HCT116 (cell line): ENCODE measurements at regions not wholly inside any gene's neighbourhood (a gene's known extent, or its start where the extent isn't known, plus 50 kb on each side); places are given as distances from the start of the nearest gene placed in this dataset.

Experiments used
- ATAC-seq: fragments of 200-7000 bp; cut with Tn5 transposase; 2 replicates; pipeline ENCODE4 v1.9.1; 2020; ENCODE audit warnings: mild to moderate bottlenecking, moderate library complexity
- BruUV-seq: library from RNA; stranded (reverse); fragments of 400-500 nt; replicated peaks from 2 replicates; lab custom pipeline; 2021; lab: Mats Ljungman, UMichigan
- CTCF ChIA-PET: fragments of 300-600 bp; sonication (Branson Sonifier 250); formaldehyde crosslinking; loops from one replicate; lab custom pipeline; 2021; ENCODE audit warnings: antibody characterized with exemption; lab: Charles Lee
- POLR2A ChIA-PET: fragments of 300-600, 350-600 bp; sonication (Branson Sonifier 250); formaldehyde crosslinking; loops from one replicate; lab custom pipeline; 2021; ENCODE audit warnings: antibody characterized with exemption; lab: Charles Lee
- RAD21 ChIA-PET, 2 experiments: fragments of 300-600 bp; sonication (Branson Sonifier 250); formaldehyde crosslinking; loops; one replicate each; lab custom pipeline; 2023; ENCODE audit warnings: low total read pairs in 2 of 2; ENCODE audit not compliant: uncharacterized antibody in 2 of 2, unreplicated experiment in 2 of 2, low non-redundant PET in 1 of 2; lab: Charles Lee
- DNase-seq: peaks from one replicate; pipeline ENCODE4 v3.0.0-alpha.2; 2010; ENCODE audit warnings: low read depth, low spot score
- H2AFZ ChIP-seq: fragments of 200-600 bp; shearing (Covaris generic), sonication (generic); 2 replicates; pipeline ENCODE4 v1.6.1; 2017; ENCODE audit warnings: low read depth, mixed run types, mixed read lengths, antibody characterized with exemption, low read length; ENCODE audit not compliant: poor library complexity, severe bottlenecking
- H3K27ac ChIP-seq: 2 replicates; pipeline ENCODE4 v1.5.1; 2012; ENCODE audit warnings: low read depth, low read length
- H3K27me3 ChIP-seq: fragments of 200-600 bp; sonication (generic); 2 replicates; pipeline ENCODE4 v1.6.1; 2016; ENCODE audit warnings: mixed run types, low read length, mixed read lengths; ENCODE audit not compliant: insufficient read depth
- H3K36me3 ChIP-seq, 2 experiments: fragments of 200-500 bp in 1 of 2; fragments of 200-600 bp in 1 of 2; sonication (Bioruptor generic) in 1 of 2; sonication (generic) in 1 of 2; 2 replicates each; pipeline versions ENCODE4 v1.5.1 to v1.6.1; 2014 to 2016; ENCODE audit warnings: low read length in 2 of 2, inconsistent platforms in 1 of 2, mixed read lengths in 1 of 2, mixed run types in 1 of 2; ENCODE audit not compliant: insufficient read depth in 2 of 2, control insufficient read depth in 1 of 2
- H3K4me1 ChIP-seq, 2 experiments: fragments of 200-600 bp in 1 of 2; sonication (generic) in 1 of 2; 2 replicates each; pipeline versions ENCODE4 v1.5.1 to v1.6.1; 2012 to 2017; ENCODE audit warnings: low read length in 2 of 2, inconsistent platforms in 1 of 2, mild to moderate bottlenecking in 1 of 2, mixed read lengths in 1 of 2, mixed run types in 1 of 2, moderate library complexity in 1 of 2; ENCODE audit not compliant: insufficient read depth in 2 of 2, control insufficient read depth in 1 of 2
- H3K4me2 ChIP-seq: fragments of 200-600 bp; sonication (generic); 2 replicates; pipeline ENCODE4 v1.6.1; 2017; ENCODE audit warnings: mixed run types, low read length, mixed read lengths
- H3K4me3 ChIP-seq, 2 experiments: fragments of 200-600 bp in 1 of 2; sonication (generic) in 1 of 2; replicated peaks in 1 of 2; 2 replicates each; pipeline ENCODE4 v1.5.1; 2011 to 2016; ENCODE audit warnings: low read length in 2 of 2, control low read depth in 1 of 2, low read depth in 1 of 2, mild to moderate bottlenecking in 1 of 2, mixed read lengths in 1 of 2, mixed run types in 1 of 2
- H3K79me2 ChIP-seq: fragments of 200-600 bp; sonication (generic); 2 replicates; pipeline ENCODE4 v1.6.1; 2017; ENCODE audit warnings: mild to moderate bottlenecking, mixed run types, low read length, moderate library complexity, mixed read lengths; ENCODE audit not compliant: insufficient read depth
- H3K9ac ChIP-seq: fragments of 200-600 bp; sonication (generic); 2 replicates; pipeline ENCODE4 v1.6.1; 2016; ENCODE audit warnings: low read length, mixed read lengths
- H3K9me2 ChIP-seq: fragments of 200-600 bp; sonication (generic), shearing (Covaris generic); 2 replicates; pipeline ENCODE4 v1.6.1; 2017; ENCODE audit warnings: mixed run types, mild to moderate bottlenecking, moderate library complexity; ENCODE audit not compliant: insufficient read depth
- H3K9me3 ChIP-seq, 2 experiments: fragments of 200-500 bp in 1 of 2; fragments of 200-600 bp in 1 of 2; sonication (Bioruptor generic) in 1 of 2; sonication (generic) in 1 of 2; 2 replicates each; pipeline ENCODE4 v1.6.1; 2014 to 2017; ENCODE audit warnings: low read length in 2 of 2, mixed read lengths in 2 of 2, inconsistent platforms in 1 of 2, low read depth in 1 of 2, mild to moderate bottlenecking in 1 of 2, mixed run types in 1 of 2, moderate library complexity in 1 of 2; ENCODE audit not compliant: control insufficient read depth in 1 of 2, insufficient read depth in 1 of 2
- H4K20me1 ChIP-seq: fragments of 200-600 bp; sonication (generic), shearing (Covaris generic); 2 replicates; pipeline ENCODE4 v1.6.1; 2017; ENCODE audit warnings: mixed run types, mild to moderate bottlenecking, moderate library complexity; ENCODE audit not compliant: insufficient read depth
- CBX3 ChIP-seq: IDR thresholded peaks from 2 replicates; pipeline ENCODE4 v1.6.1; 2012; ENCODE audit warnings: low read depth
- CEBPB ChIP-seq: IDR thresholded peaks from 2 replicates; pipeline ENCODE4 v1.6.1; 2012; ENCODE audit warnings: low read depth
- CTCF ChIP-seq, 3 experiments: fragments of 200-600 bp in 1 of 3; sonication (generic) in 1 of 3; IDR thresholded peaks in 2 of 3; conservative IDR thresholded peaks in 1 of 3; 2 replicates each; pipeline ENCODE4 v1.5.1; 2012 to 2017; ENCODE audit warnings: low read depth in 2 of 3, low read length in 2 of 3, antibody characterized with exemption in 1 of 3, borderline replicate concordance in 1 of 3, control low read depth in 1 of 3, mild to moderate bottlenecking in 1 of 3, mixed read lengths in 1 of 3, mixed run types in 1 of 3, moderate library complexity in 1 of 3; ENCODE audit not compliant: insufficient read depth in 1 of 3
- FOSL1 ChIP-seq: IDR thresholded peaks from 2 replicates; pipeline ENCODE4 v1.6.1; 2012; ENCODE audit warnings: low read depth
- JUND ChIP-seq: IDR thresholded peaks from 2 replicates; pipeline ENCODE4 v1.6.1; 2012
- POLR2AphosphoS5 ChIP-seq: IDR thresholded peaks from 2 replicates; pipeline ENCODE4 v1.6.1; 2011; ENCODE audit warnings: mild to moderate bottlenecking, low read depth, low read length, moderate library complexity
- REST ChIP-seq: IDR thresholded peaks from 2 replicates; pipeline ENCODE4 v1.6.1; 2012; ENCODE audit warnings: low read depth
- SRF ChIP-seq: IDR thresholded peaks from 2 replicates; pipeline ENCODE4 v1.6.1; 2012; ENCODE audit warnings: low read depth
- TCF7L2 ChIP-seq: IDR thresholded peaks from 2 replicates; pipeline ENCODE4 v1.7.0; 2011; ENCODE audit warnings: borderline replicate concordance, inconsistent platforms; ENCODE audit not compliant: insufficient read depth, insufficient read length; ENCODE audit errors: extremely low read depth
- YY1 ChIP-seq: IDR thresholded peaks from 2 replicates; pipeline ENCODE4 v1.6.1; 2011; ENCODE audit warnings: low read length, low read depth, moderate library complexity, mild to moderate bottlenecking; ENCODE audit not compliant: insufficient replicate concordance; ENCODE audit errors: extremely low read depth
- ZBTB33 ChIP-seq: IDR thresholded peaks from 2 replicates; pipeline ENCODE4 v1.6.1; 2011; ENCODE audit warnings: mild to moderate bottlenecking, low read length, moderate library complexity; ENCODE audit not compliant: insufficient replicate concordance; ENCODE audit errors: extremely low read depth
- intact Hi-C: fragments of 100-400 bp; cut with micrococcal nuclease; formaldehyde crosslinking; loops from 2 replicates; pipeline ENCODE4 v1.10.0; 2022

DNA sequence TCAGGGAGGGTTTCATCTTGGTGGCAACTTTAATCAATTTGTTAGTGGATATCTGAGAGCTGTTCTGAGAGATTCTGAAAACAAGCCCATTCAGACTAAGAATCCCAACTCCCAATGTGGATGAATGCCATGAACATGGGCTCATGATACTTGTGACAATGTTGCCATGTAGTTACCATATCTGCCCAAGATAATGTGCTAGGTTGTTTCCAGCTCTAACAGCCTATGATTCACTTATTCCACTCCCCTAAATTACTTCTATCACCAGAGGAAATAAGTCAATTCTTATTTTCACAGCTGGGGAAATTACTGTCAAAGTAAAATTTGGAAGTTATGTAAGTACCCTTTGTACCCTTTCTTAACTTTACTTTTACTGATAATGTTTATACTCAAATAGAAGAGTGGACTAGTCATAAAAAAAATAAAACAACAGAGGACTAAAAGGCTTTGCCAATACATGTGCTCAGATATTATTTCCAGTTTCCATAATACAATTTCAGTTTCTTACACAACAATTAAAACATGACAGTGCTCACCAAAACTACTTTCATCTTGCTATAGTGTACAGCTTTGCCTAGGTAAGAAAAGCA, 1101.7 kb upstream of the INTU start (continued):
- TF ChIP-seq REST = no peak
- TF ChIP-seq, all 23 proteins: peak for 0

- no peak for TF ChIP-seq CEBPB
- no peak for TF ChIP-seq FOSL1
- TF ChIP-seq YY1 = no peak
- no peak for TF ChIP-seq JUND
- TF ChIP-seq CTCF (IDR thresholded peaks at IDR 0.05 in 2 of 3, conservative IDR thresholded peaks at IDR 0.05 in 1 of 3; ENCODE audit: borderline replicate concordance in 1 of 3, insufficient read depth in 1 of 3, low read depth in 2 of 3, low read length in 2 of 3) = no peak
- TF ChIP-seq POLR2AphosphoS5 = no peak
- TF ChIP-seq ZBTB33 = no peak
- no peak for TF ChIP-seq CBX3
- no peak for TF ChIP-seq TCF7L2
- TF ChIP-seq SRF = no peak
- ATAC-seq (no peak), DNase-seq (no peak)
- no peaks in the 10 kb centered on the region for H3K79me2 ChIP-seq
- no TSS peak for BruUV-seq
- no peak overlapping the region for H3K27ac ChIP-seq
- ChIA-PET POLR2A (no interaction called here), RAD21 (no interaction called here), CTCF (no interaction called here)
- no peaks in the 10 kb centered on the region for H3K27me3 ChIP-seq
- no peak overlapping the region for H3K4me2 ChIP-seq
- intact Hi-C loops = no loop called here
- H3K36me3 ChIP-seq = no peaks in the 10 kb centered on the region
- no peak overlapping the region for H3K4me3 ChIP-seq
- H3K4me1 ChIP-seq = no peaks in the 10 kb centered on the region
- H2AFZ ChIP-seq = no peak overlapping the region
- H4K20me1 ChIP-seq = no peaks in the 10 kb centered on the region
- H3K9ac ChIP-seq = no peak overlapping the region
- H3K9me3 ChIP-seq = no peaks in the 10 kb centered on the region
- no peaks in the 10 kb centered on the region for H3K9me2 ChIP-seq
Observed at GRCh38 chr4:126532527-126532926, 1100.2 kb upstream of the INTU start.
